Midbrain (tissue), 1 donor: ENCODE measurements at regions not wholly inside any gene's neighbourhood (a gene's known extent, or its start where the extent isn't known, plus 50 kb on each side); places are given as distances from the start of the nearest gene placed in this dataset.
"Not testable (repeated sequence)": the region's sequence is repeated elsewhere in the genome, so short reads cannot be mapped to it uniquely, and the experiment has no call there.

Experiments
- DNase-seq: peaks from one replicate; lab custom pipeline; 2025; lab: John Stamatoyannopoulos, UW

- DNase-seq, result no peak
Measured at GRCh38 chr10:65628493-65629139, 1297.2 kb upstream of the LRRTM3 start.

DNA sequence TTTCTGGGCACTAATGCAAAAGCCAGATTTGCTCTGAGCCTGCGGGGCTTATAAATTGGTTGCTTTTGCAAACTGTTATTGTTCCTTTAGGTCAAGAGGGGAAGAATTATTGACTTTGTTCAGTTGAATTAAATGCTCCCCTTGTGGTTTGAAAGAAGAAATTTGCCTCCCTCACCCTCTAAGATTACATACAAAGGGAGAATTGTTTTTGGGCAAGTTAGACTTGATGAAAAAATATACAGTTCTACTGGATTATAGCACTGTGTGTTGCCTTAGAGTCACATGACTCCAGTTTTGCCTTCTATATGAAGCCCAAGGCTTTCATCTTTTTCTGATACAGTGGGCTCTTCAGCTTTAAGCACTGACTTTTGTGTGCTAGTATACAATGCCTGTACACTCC, 1265.8 kb upstream of the LRRTM3 start:
- no peak for DNase-seq

- DNase-seq, result no peak
Measured at GRCh38 chr10:65670087-65670486, 1255.7 kb upstream of the LRRTM3 start.

DNA sequence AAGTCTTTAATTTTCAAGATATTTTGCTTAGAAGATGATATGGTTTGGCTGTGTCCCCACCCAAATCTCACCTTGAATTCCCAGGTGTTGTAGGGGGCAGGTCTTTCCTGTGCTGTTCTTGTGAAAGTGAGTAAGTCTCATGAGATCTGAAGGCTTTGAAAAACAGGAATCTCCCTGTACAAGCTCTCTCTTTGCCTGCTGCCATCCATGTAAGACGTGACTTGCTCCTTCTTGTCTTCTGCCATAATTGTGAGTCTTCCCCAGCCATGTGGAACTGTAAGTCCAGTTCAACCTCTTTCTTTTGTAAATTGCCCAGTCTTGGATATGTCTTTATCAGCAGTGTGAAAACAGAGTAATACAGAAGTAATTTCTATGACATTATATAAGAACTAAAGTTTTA, 1255.2 kb upstream of the LRRTM3 start:
- not testable (repeated sequence) for DNase-seq

DNA sequence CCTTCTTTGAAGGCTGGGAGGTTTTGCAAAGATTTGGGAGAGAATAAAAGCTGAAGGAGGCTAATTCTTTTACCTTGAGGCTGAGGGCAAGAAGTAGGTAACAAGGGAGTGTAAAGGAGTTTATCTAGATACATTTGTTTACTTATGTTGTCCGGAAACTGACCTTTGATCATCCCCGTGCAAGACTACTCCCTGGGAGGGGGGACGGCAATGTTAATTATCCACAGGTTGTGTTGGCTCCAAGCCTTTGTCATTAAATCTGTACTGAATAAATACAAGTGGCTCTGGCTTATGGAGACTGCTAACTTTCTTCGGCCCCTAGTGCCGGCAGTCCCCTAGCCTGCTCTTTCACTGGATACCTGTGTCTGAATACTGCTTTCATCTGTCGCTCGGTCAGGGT, 1250.6 kb upstream of the LRRTM3 start:
- no peak for DNase-seq

DNA sequence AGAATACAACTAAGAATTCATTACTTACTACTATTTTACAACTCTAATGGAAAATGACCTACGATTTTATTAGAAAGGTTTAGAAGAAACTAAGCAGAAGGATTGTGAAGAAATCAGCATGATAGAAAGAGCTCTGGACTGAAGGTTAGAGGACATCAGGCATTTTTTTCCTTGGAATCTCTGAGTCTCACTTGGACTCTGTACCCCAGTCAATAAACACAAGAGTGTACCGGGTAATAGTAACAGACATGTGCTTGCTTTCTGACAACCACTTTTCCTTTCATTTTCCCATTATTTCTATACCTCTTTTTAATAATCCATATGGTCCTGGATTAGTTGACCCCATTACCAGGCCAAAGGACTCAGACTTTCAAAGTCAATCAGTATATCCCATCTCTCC, 1240.9 kb upstream of the LRRTM3 start:
- DNase-seq, result no peak

- no peak for DNase-seq
Measured at GRCh38 chr10:65701168-65701776, 1224.6 kb upstream of the LRRTM3 start.

DNA sequence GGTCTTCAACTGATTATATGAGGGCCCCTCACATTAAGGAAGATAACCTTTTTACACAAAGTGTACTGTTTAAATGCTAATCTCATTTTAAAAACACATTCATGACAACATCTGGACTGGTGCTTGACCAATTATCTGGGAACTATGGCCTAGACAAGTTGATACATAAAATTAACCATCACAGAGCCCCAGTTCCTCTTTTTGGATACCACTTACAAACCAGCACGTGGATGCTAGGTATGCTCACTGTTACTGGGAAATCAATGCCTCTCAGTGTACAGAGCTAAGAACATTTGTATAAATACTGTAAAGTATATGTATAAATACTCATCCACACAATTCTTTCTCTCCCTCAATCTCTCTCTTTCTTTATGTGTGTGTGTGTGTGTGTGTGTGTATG, 1217.8 kb upstream of the LRRTM3 start:
- DNase-seq, result no peak

- no peak for DNase-seq
Measured at GRCh38 chr10:65710306-65710705, 1215.5 kb upstream of the LRRTM3 start.

DNA sequence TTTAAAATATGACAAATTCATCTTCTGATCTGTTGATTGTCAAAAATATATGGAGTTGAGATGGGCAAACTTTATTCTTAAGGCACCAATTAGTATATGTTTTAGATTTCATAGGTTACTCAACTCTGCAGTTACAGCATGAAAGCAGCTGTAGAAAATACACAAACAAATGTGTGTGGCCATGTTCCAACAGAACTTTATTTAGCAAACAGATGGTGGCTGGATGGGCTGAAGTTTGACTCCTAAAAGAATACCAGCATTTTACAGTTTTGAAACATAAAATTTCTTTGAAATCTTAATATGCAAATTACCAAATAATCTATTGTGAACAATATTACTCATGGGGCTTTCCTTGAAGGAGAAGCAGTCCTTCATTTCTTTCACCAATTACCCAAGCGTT, 1206.0 kb upstream of the LRRTM3 start:
- no peak for DNase-seq

DNA sequence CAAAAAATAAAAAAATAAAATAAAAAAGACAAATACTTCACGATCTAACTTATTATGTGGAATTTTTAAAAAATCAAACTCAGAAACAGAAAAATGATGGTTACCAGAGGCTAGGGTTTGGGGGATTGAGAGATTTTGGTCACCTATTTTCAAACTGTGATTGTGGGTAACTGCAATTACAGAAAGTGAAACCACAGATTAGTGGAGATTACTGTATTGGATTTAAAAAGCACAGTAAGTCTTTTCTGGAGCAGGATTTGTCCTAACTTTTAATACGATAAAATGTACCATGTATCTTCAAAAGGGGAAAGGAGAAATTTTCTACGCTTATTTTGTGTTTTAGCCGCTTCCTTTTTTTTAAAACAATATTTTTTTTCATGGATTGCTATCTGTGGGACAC, 1204.9 kb upstream of the LRRTM3 start:
- no peak for DNase-seq

GRCh38 chr10:65723525-65723924, 1202.3 kb upstream of the LRRTM3 start:
- DNase-seq, result no peak

GRCh38 chr10:65735382-65735781, 1190.5 kb upstream of the LRRTM3 start:
- DNase-seq, result no peak

- no peak for DNase-seq
Measured at GRCh38 chr10:65742906-65743305, 1182.9 kb upstream of the LRRTM3 start.

DNA sequence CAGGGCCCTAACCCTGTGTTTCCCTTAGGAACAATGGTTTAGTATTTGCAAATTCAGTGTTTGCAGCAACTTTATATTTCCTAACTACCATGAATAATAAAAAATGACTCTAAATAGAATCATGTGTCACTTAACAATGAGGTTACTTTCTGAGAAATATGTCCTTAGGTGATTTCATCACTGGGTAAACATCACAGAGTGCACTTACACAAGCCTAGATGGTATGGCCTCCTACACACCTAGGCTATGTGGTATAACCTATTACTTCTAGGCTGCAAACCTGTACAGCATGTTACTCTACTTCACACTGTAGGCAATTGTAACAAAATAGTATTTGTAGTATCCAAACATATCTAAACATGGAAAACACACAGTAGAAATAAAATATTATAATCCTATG, 1174.6 kb upstream of the LRRTM3 start:
- no peak for DNase-seq

GRCh38 chr10:65751896-65752295, 1173.9 kb upstream of the LRRTM3 start:
- DNase-seq, result no peak

GRCh38 chr10:65753532-65753931, 1172.3 kb upstream of the LRRTM3 start:
- DNase-seq, result no peak

DNA sequence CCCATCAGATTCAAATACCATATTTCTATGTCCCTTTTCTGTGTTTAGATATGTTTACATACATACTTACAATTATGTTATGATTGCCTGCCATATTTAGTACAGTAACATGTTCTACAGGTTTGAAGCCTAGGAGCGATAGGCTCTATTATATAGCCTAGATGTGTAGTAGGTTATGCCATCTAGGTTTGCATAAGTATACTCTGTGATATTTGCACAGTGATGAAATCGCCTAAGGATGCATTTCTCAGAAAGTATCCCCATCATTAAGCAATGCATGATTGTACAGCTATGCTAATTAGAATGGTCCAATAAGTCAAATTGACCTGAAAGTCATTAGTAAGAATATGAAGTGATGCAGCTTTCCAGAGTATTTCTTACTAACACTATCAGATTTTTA, 1171.7 kb upstream of the LRRTM3 start:
- no peak for DNase-seq

DNA sequence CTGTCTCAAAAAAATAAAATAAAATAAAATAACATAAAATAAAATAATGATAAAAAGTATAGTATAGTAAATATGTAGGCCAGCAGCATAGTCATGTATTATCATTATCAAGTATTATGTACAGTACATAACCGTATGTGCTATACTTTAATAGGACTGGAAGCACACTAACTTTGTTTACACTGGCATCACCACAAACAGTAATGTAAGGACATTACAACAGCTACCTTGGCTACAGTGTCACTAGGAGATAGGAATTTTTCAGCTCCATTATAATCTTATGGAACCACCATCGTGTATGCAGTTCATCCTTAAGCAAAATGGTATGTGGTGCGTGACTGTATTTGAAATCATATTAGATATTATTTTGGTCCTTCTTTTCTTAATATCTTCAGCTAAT, 1163.5 kb upstream of the LRRTM3 start:
- no peak for DNase-seq

- peak; percentile 33 for DNase-seq
Measured at GRCh38 chr10:65765006-65765541, 1160.8 kb upstream of the LRRTM3 start.

DNA sequence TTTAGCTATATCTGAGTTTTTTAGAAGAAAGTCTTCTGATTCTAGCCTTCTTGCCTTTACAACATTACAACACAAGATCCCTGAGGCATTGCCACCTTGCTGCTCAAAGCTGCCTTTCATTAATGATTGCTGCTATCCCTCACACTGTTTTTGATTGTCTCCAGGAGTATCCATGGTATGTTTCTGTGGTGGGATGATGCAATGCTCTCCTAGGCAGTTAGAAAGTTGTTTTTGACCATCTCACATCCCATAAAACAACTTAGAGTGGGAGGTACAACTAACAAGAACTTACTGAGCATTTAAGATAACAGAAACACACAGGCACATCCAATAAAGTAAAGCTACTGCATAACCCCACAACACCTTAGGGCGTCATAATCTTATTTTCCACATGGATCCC, 1156.0 kb upstream of the LRRTM3 start:
- no peak for DNase-seq

DNA sequence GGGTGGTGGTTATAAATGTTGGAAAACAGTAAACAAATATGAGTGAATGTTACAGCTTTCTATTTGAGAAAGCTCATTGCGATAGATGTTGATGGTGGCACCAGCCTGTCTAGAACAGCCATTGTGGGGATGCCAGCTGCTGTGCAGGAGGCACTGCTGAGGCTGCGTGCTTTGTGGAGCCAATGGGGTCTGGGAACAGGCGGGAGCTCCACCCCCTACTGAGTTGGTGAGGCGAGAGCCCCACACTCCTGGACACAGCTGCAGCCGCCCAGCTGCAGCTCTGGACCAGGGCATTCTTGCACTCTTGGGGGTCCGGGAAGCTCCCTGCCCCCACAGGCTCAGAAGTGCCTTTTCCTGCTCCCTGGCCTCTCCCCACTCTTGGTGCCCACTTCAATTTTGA, 1147.1 kb upstream of the LRRTM3 start:
- DNase-seq, result no peak

DNA sequence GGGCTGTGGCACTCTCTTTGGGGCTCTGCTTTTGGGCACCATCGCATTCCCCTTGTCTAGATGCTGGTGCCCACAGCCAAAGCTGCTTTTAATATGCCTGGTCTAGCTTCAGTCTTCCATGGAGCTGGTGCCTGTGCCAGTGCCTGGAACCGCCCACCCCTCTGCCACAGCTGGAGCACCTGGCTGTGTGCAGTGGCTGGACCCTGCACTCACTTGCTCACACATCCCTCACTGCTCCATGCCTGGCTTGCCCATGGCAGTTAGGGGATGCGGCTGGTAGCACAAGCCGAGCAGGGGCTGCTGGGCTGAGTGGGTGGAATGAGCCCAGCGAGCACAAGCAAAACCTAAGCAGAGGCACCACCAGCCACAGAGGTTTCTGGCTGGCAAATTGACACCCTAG, 1145.9 kb upstream of the LRRTM3 start:
- no peak for DNase-seq

GRCh38 chr10:65786279-65786678, 1139.6 kb upstream of the LRRTM3 start:
- no peak for DNase-seq
